Body of pancreas (tissue), 4 donors: ENCODE measurements at regions not wholly inside any gene's neighbourhood (a gene's known extent, or its start where the extent isn't known, plus 50 kb on each side); places are given as distances from the start of the nearest gene placed in this dataset.

ENCODE experiments used
- ATAC-seq: fragments of 150-250 bp; one replicate; pipeline ENCODE4 v1.9.1; 2016
- DNase-seq, 4 donors: peaks; one replicate each; pipeline ENCODE4 v3.0.0-alpha.2; 2019
- H3K27ac ChIP-seq, 4 donors: fragments of 200-600 bp; sonication (generic); 1 replicate in 3 of 4; 2 replicates in 1 of 4; pipeline versions ENCODE4 v1.5.1 to v1.6.1; 2016 to 2019; ENCODE audit warnings: mild to moderate bottlenecking in 1 of 4, mixed read lengths in 1 of 4, moderate library complexity in 1 of 4
- H3K27me3 ChIP-seq, 2 donors: fragments of 200-600 bp; sonication (generic); one replicate each; pipeline ENCODE4 v1.6.0; 2016; ENCODE audit warnings: mild to moderate bottlenecking in 1 of 2
- H3K36me3 ChIP-seq, 2 donors: fragments of 200-600 bp; sonication (generic); replicated peaks in 1 of 2; 2 replicates each; pipeline ENCODE4 v1.5.1; 2016; ENCODE audit warnings: low read depth in 2 of 2; ENCODE audit not compliant: insufficient read depth in 1 of 2
- H3K4me1 ChIP-seq: fragments of 200-600 bp; sonication (generic); one replicate; pipeline ENCODE4 v1.6.0; 2016
- H3K4me3 ChIP-seq, 2 donors: fragments of 200-600 bp; sonication (generic); 1 replicate in 1 of 2; 2 replicates in 1 of 2; pipeline ENCODE4 v1.5.1; 2016 to 2019
- H3K9me3 ChIP-seq, 3 donors: fragments of 200-600 bp; sonication (generic); 1 replicate in 2 of 3; 2 replicates in 1 of 3; pipeline ENCODE4 v1.5.1; 2016
- POLR2A ChIP-seq, 3 donors: fragments of 450-650 bp; IDR thresholded peaks; one replicate each; pipeline ENCODE4 v1.6.1; 2016; ENCODE audit warnings: antibody characterized with exemption in 3 of 3, mild to moderate bottlenecking in 2 of 3
- WGBS, 2 donors: methylation state at CpG; one replicate each; pipeline ENCODE4 v1.1.5; 2017; 5-methylcytosine and 5-hydroxymethylcytosine counted together
- intact Hi-C: fragments of 100-400 bp; cut with DNase I; formaldehyde crosslinking; loops from one replicate; pipeline ENCODE4 v1.15.1; 2023
- TF ChIP-seq, protein P1 (sequence below), 7 experiments: fragments of 450-650 bp in 4 of 7; fragments of 200-600 bp in 3 of 7; sonication (generic) in 3 of 7; IDR thresholded peaks; one replicate each; pipeline ENCODE4 v1.5.1; 2016 to 2019; ENCODE audit warnings: antibody characterized with exemption in 7 of 7

GRCh38 chr2:200101922-200102321, 146.5 kb downstream of the MAIP1 start:
- 85 to 98% methylated on average over 4 of the region's 4 CpGs for WGBS, 2 donors
- no peaks in the 10 kb centered on the region for H3K36me3 ChIP-seq
- ATAC-seq (no peak), DNase-seq (no peak)
- no peaks in the 10 kb centered on the region for H3K4me1 ChIP-seq
- TF ChIP-seq, protein P1, sequence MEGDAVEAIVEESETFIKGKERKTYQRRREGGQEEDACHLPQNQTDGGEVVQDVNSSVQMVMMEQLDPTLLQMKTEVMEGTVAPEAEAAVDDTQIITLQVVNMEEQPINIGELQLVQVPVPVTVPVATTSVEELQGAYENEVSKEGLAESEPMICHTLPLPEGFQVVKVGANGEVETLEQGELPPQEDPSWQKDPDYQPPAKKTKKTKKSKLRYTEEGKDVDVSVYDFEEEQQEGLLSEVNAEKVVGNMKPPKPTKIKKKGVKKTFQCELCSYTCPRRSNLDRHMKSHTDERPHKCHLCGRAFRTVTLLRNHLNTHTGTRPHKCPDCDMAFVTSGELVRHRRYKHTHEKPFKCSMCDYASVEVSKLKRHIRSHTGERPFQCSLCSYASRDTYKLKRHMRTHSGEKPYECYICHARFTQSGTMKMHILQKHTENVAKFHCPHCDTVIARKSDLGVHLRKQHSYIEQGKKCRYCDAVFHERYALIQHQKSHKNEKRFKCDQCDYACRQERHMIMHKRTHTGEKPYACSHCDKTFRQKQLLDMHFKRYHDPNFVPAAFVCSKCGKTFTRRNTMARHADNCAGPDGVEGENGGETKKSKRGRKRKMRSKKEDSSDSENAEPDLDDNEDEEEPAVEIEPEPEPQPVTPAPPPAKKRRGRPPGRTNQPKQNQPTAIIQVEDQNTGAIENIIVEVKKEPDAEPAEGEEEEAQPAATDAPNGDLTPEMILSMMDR (IDR thresholded peaks at IDR 0.05) = no peak
- intact Hi-C loops = no loop called here
- H3K9me3 ChIP-seq = no peaks in the 10 kb centered on the region
- no peaks in the 10 kb centered on the region for H3K27me3 ChIP-seq
- H3K4me3 ChIP-seq = no peak overlapping the region
- no peak overlapping the region for H3K27ac ChIP-seq

DNA sequence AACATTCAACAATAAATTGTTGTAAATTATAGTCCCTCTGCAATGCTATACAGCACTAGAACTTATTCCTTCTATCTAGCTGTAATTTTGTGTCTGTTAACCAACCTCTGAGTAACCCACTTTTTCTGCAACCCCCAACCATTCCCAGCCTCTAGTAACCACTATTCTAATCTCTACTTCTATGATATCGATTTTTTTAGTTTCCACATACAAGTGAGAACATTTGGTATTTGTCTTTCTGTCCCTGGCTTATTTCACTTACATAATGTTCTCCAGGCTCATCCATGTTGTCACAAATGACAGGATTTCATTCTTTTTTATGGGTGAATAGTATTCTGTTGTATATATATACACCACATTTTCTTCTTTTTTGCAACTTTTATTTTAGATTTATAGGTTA, 147.6 kb downstream of the MAIP1 start:
- Histone ChIP-seq H3K36me3 (no peaks in the 10 kb centered on the region), H3K27ac (no peak overlapping the region), H3K27me3 (no peaks in the 10 kb centered on the region), H3K4me3 (no peak overlapping the region), H3K4me1 (no peaks in the 10 kb centered on the region), H3K9me3 (no peaks in the 10 kb centered on the region)
- intact Hi-C loops = no loop called here
- TF ChIP-seq, protein P1 (IDR thresholded peaks at IDR 0.05) = no peak
- no peak for TF ChIP-seq POLR2A (IDR thresholded peaks at IDR 0.05)
- 48 to 55% methylated on average over 1 of the region's 1 CpG for whole genome bisulfite sequencing, 2 donors
- ATAC-seq = no peak
- no peak for DNase-seq

DNA sequence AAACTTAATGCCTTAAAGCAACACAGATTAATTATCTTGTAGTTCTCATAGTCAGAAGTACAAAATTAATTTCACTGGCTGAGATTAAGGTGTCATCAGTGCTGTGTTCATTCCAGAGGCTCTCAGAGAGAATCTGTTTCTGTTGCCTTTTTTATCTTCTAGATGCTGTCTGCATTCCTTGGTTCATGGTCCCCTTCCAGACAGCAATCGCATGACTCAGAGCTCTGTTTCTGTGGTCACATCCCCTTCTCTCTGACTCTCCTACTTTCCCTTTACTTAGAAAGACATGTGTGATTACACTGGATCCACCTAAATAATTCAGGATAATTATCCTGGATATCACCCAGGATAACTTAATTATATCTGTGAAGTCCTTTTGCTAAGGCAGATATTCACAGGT, 148.6 kb downstream of the MAIP1 start:
- intact Hi-C loops = no loop called here
- WGBS, 2 donors = 96% methylated on average over 1 of the region's 1 CpG
- Histone ChIP-seq H3K4me3 (no peak overlapping the region), H3K36me3 (no peaks in the 10 kb centered on the region), H3K9me3 (no peaks in the 10 kb centered on the region), H3K27ac (no peak overlapping the region), H3K27me3 (no peaks in the 10 kb centered on the region), H3K4me1 (no peaks in the 10 kb centered on the region)
- DNase-seq (no peak), ATAC-seq (no peak)
- TF ChIP-seq, protein P1 (IDR thresholded peaks at IDR 0.05) = no peak
- TF ChIP-seq POLR2A (IDR thresholded peaks at IDR 0.05) = no peak

GRCh38 chr2:200107514-200108217, 152.3 kb downstream of the MAIP1 start:
- Histone ChIP-seq H3K27ac (no peak overlapping the region), H3K36me3 (no peaks in the 10 kb centered on the region), H3K4me1 (no peaks in the 10 kb centered on the region), H3K9me3 (no peaks in the 10 kb centered on the region), H3K27me3 (no peaks in the 10 kb centered on the region), H3K4me3 (no peak overlapping the region)
- WGBS, 2 donors = 81 to 92% methylated on average over 6 of the region's 6 CpGs
- TF ChIP-seq, protein P1 (IDR thresholded peaks at IDR 0.05) = no peak
- TF ChIP-seq POLR2A (IDR thresholded peaks at IDR 0.05) = no peak
- no peak for DNase-seq
- intact Hi-C loops = no loop called here
- ATAC-seq = no peak

- DNase-seq (no peak), ATAC-seq (no peak)
- TF ChIP-seq POLR2A (IDR thresholded peaks at IDR 0.05) = no peak
- Histone ChIP-seq H3K27me3 (no peaks in the 10 kb centered on the region), H3K9me3 (no peaks in the 10 kb centered on the region), H3K4me3 (no peak overlapping the region), H3K36me3 (no peaks in the 10 kb centered on the region), H3K4me1 (no peaks in the 10 kb centered on the region), H3K27ac (no peak overlapping the region)
- intact Hi-C loops = no loop called here
- 87 to 88% methylated on average over 3 of the region's 3 CpGs for WGBS, 2 donors
Observed at GRCh38 chr2:200109421-200109820, 154.0 kb downstream of the MAIP1 start.
